Keratinocyte (primary cell): ENCODE measurements at regions not wholly inside any gene's neighbourhood (a gene's known extent, or its start where the extent isn't known, plus 50 kb on each side); places are given as distances from the start of the nearest gene placed in this dataset.

Experiments
- EZH2 ChIP-seq: IDR thresholded peaks from one replicate; pipeline ENCODE4 v1.6.1; 2012; ENCODE audit warnings: inconsistent platforms, mild to moderate bottlenecking, low read length, moderate library complexity
- TF ChIP-seq, protein P1 (sequence below), 3 experiments: IDR thresholded peaks in 1 of 3; conservative IDR thresholded peaks in 1 of 3; optimal IDR thresholded peaks in 1 of 3; 2 replicates in 2 of 3; 3 replicates in 1 of 3; pipeline versions ENCODE3 to v1.5.1; 2011; ENCODE audit warnings: low read length in 3 of 3, mild to moderate bottlenecking in 3 of 3, moderate library complexity in 2 of 3, control low read depth in 1 of 3, inconsistent platforms in 1 of 3; ENCODE audit not compliant: insufficient read depth in 2 of 3; ENCODE audit errors: extremely low read depth in 1 of 3

DNA sequence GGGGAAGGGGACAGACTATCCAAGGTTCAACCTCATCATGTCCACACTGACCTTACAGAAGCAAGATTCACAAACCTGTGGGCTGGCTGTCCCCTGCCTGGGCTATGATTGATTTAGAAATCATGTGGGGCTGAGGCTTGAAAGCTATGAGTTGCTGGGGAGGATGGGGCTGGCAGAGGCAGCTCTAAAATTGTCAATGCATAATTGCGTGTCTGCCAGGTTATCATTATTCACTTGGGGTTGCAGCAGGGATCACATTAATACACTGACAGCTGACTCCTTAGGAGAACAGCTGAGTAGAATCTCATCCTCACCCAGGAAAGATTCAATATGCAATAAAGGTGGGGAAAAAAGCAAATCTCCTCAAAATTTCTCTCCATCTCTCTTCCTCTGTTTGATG is 866.3 kb downstream of the CCSER2 start:
- TF ChIP-seq, protein P1, sequence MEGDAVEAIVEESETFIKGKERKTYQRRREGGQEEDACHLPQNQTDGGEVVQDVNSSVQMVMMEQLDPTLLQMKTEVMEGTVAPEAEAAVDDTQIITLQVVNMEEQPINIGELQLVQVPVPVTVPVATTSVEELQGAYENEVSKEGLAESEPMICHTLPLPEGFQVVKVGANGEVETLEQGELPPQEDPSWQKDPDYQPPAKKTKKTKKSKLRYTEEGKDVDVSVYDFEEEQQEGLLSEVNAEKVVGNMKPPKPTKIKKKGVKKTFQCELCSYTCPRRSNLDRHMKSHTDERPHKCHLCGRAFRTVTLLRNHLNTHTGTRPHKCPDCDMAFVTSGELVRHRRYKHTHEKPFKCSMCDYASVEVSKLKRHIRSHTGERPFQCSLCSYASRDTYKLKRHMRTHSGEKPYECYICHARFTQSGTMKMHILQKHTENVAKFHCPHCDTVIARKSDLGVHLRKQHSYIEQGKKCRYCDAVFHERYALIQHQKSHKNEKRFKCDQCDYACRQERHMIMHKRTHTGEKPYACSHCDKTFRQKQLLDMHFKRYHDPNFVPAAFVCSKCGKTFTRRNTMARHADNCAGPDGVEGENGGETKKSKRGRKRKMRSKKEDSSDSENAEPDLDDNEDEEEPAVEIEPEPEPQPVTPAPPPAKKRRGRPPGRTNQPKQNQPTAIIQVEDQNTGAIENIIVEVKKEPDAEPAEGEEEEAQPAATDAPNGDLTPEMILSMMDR (optimal IDR thresholded peaks at IDR 0.05 in 1 of 3, IDR thresholded peaks at IDR 0.05 in 1 of 3, conservative IDR thresholded peaks at IDR 0.05 in 1 of 3; ENCODE audit: extremely low read depth in 1 of 3, insufficient read depth in 2 of 3, low read length in 3 of 3): no peak
- TF ChIP-seq EZH2: no peak
